Hepatocyte (in vitro differentiated cells): ENCODE measurements at regions not wholly inside any gene's neighbourhood (a gene's known extent, or its start where the extent isn't known, plus 50 kb on each side); places are given as distances from the start of the nearest gene placed in this dataset.

Experiments
- DNase-seq: peaks from one replicate; pipeline ENCODE4 v3.0.0-alpha.2; 2016; ENCODE audit warnings: low spot score
- H2AFZ ChIP-seq: fragments of 200-600 bp; sonication (generic); 2 replicates; pipeline ENCODE4 v1.6.0; 2016; ENCODE audit warnings: antibody characterized with exemption, mild to moderate bottlenecking
- H3K27ac ChIP-seq: fragments of 200-600 bp; sonication (generic); 2 replicates; pipeline ENCODE4 v1.5.1; 2016; ENCODE audit warnings: mild to moderate bottlenecking
- H3K27me3 ChIP-seq: fragments of 200-600 bp; sonication (generic); 2 replicates; pipeline ENCODE4 v1.6.1; 2016
- H3K36me3 ChIP-seq: fragments of 200-600 bp; sonication (generic); replicated peaks from 2 replicates; pipeline ENCODE4 v1.5.1; 2016; ENCODE audit warnings: low read depth; ENCODE audit not compliant: insufficient read depth
- H3K4me1 ChIP-seq: fragments of 200-600 bp; sonication (generic); 2 replicates; pipeline ENCODE4 v1.5.1; 2016; ENCODE audit warnings: mild to moderate bottlenecking, moderate library complexity; ENCODE audit not compliant: insufficient read depth
- H3K4me2 ChIP-seq: fragments of 200-600 bp; sonication (generic); 2 replicates; pipeline ENCODE4 v1.6.0; 2016
- H3K4me3 ChIP-seq: fragments of 200-600 bp; sonication (generic); 2 replicates; pipeline ENCODE4 v1.5.1; 2016; ENCODE audit warnings: mild to moderate bottlenecking
- H3K79me2 ChIP-seq: fragments of 200-600 bp; sonication (generic); 2 replicates; pipeline ENCODE4 v1.6.0; 2017; ENCODE audit warnings: mild to moderate bottlenecking
- H3K9me2 ChIP-seq: fragments of 200-600 bp; sonication (generic); replicated peaks from 2 replicates; pipeline ENCODE4 v1.6.0; 2017; ENCODE audit warnings: mild to moderate bottlenecking; ENCODE audit not compliant: insufficient read depth
- H3K9me3 ChIP-seq: fragments of 200-600 bp; sonication (generic); 2 replicates; pipeline ENCODE4 v1.5.1; 2016; ENCODE audit warnings: low read depth, mild to moderate bottlenecking
- H4K20me1 ChIP-seq: fragments of 200-600 bp; sonication (generic); 2 replicates; pipeline ENCODE4 v1.6.0; 2016; ENCODE audit warnings: mild to moderate bottlenecking; ENCODE audit not compliant: insufficient read depth, poor library complexity, severe bottlenecking
- CTCF ChIP-seq: fragments of 200-600 bp; sonication (generic); IDR thresholded peaks from 2 replicates; pipeline ENCODE4 v1.5.1; 2016; ENCODE audit warnings: antibody characterized with exemption, mild to moderate bottlenecking; ENCODE audit not compliant: poor library complexity
- EZH2 ChIP-seq: fragments of 200-600 bp; sonication (generic); IDR thresholded peaks from 2 replicates; pipeline ENCODE4 v1.6.1; 2016; ENCODE audit warnings: antibody characterized with exemption, mild to moderate bottlenecking, borderline replicate concordance
- EZH2phosphoT487 ChIP-seq: fragments of 200-600 bp; sonication (generic); IDR thresholded peaks from one replicate; pipeline ENCODE4 v1.6.1; 2018; ENCODE audit warnings: antibody characterized with exemption, mild to moderate bottlenecking, low read depth, moderate library complexity; ENCODE audit not compliant: unreplicated experiment, severe bottlenecking
- WGBS: methylation state at CpG from one replicate; pipeline ENCODE4 v1.1.6; 2016; ENCODE audit warnings: low lambda C conversion rate; ENCODE audit errors: missing lambda C conversion rate; 5-methylcytosine and 5-hydroxymethylcytosine counted together

- H3K4me1 ChIP-seq, result no peaks in the 10 kb centered on the region
- DNase-seq, result no peak
- H2AFZ ChIP-seq, result no peak overlapping the region
- no peak for TF ChIP-seq CTCF
- no peak for TF ChIP-seq EZH2phosphoT487
- TF ChIP-seq EZH2, result no peak
- no peak overlapping the region for H3K27ac ChIP-seq
- no peak overlapping the region for H3K4me2 ChIP-seq
- no peaks in the 10 kb centered on the region for H3K27me3 ChIP-seq
- H3K79me2 ChIP-seq, result no peaks in the 10 kb centered on the region
- H3K4me3 ChIP-seq, result no peak overlapping the region
- H4K20me1 ChIP-seq, result no peaks in the 10 kb centered on the region
- H3K9me3 ChIP-seq, result no peaks in the 10 kb centered on the region
- H3K36me3 ChIP-seq, result no peaks in the 10 kb centered on the region
- H3K9me2 ChIP-seq, result no peaks in the 10 kb centered on the region
- WGBS, result 70% methylated on average over 12 of the region's 12 CpGs
Measured at GRCh38 chr20:60990643-60991042, 261.4 kb upstream of the CDH4 start.

DNA sequence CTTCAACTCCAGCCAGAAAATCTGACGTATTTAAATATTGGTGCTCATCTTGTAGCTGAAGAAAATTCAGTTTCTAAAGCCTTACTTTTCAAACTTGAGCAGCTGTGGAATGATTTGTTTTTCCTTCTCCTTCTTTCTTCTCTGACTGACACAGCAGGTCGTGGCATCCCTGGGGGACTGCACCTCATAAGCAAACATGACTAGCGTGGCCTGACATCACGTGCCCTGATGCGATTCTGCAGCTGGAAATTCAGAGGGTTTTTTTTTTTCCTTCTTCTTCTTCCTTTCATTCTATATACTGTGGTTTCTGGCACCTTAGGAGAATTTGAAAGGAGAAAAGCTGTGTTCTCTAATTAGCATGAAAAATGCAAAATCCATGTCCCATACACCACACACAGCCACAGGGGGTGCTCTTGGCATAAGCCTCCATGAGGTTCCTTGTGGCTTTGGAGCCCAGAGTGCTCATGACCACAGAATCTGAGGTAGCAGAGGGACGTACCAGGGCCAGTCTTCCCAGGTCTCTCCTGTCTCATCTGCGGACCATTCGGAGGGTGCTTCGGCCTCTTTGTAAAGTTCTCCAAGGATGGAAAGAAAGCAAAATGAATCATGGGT lies 258.5 kb upstream of the CDH4 start:
- Histone ChIP-seq H3K4me3 (no peak overlapping the region), H3K4me2 (no peak overlapping the region), H2AFZ (no peak overlapping the region), H3K27ac (no peak overlapping the region), H3K9me3 (no peaks in the 10 kb centered on the region), H3K36me3 (no peaks in the 10 kb centered on the region), H3K9me2 (no peaks in the 10 kb centered on the region), H4K20me1 (no peaks in the 10 kb centered on the region), H3K4me1 (no peaks in the 10 kb centered on the region), H3K27me3 (peaks cover 3% of the 10 kb centered on the region), H3K79me2 (no peaks in the 10 kb centered on the region)
- no peak for TF ChIP-seq EZH2
- TF ChIP-seq CTCF, result peak; percentile 20
- DNase-seq, result peak; percentile 19
- WGBS, result 72% methylated on average over 9 of the region's 9 CpGs

GRCh38 chr20:60999250-60999649 lies 252.8 kb upstream of the CDH4 start:
- WGBS, result 78% methylated on average over 5 of the region's 5 CpGs
- TF ChIP-seq EZH2, result no peak
- TF ChIP-seq EZH2phosphoT487, result no peak
- TF ChIP-seq CTCF, result no peak
- Histone ChIP-seq H3K27ac (no peak overlapping the region), H3K4me1 (no peaks in the 10 kb centered on the region), H3K4me3 (no peak overlapping the region), H3K79me2 (no peaks in the 10 kb centered on the region), H2AFZ (no peak overlapping the region), H3K9me3 (no peaks in the 10 kb centered on the region), H3K27me3 (peaks cover 9% of the 10 kb centered on the region), H3K9me2 (no peaks in the 10 kb centered on the region), H4K20me1 (no peaks in the 10 kb centered on the region), H3K4me2 (no peak overlapping the region), H3K36me3 (no peaks in the 10 kb centered on the region)
- DNase-seq, result no peak

DNA sequence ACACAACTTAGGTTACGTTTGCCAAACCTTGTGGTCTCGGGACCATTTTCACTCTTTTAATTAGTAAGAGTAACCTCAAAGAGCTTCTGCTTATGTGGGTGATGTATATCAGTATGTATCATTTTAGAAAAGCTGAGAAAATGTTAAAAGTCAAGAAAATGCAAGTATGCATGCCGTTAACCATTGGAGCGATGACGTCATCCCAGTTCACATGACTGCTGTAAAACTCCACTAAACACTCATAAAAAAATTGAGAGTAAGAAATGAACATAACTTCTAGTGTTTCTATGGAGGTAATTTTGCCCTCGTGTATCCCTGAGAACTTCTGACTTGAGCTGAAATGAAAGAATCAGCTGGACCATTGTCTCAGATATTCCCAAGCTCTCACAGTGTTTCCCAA lies 250.0 kb upstream of the CDH4 start:
- Histone ChIP-seq H3K9me3 (no peaks in the 10 kb centered on the region), H3K27me3 (peaks cover 13% of the 10 kb centered on the region), H3K27ac (no peak overlapping the region), H3K9me2 (no peaks in the 10 kb centered on the region), H4K20me1 (no peaks in the 10 kb centered on the region), H2AFZ (no peak overlapping the region), H3K4me1 (no peaks in the 10 kb centered on the region), H3K36me3 (no peaks in the 10 kb centered on the region), H3K79me2 (no peaks in the 10 kb centered on the region), H3K4me2 (no peak overlapping the region), H3K4me3 (no peak overlapping the region)
- WGBS, result 81% methylated on average over 6 of the region's 6 CpGs
- DNase-seq, result no peak
- TF ChIP-seq CTCF (no peak), EZH2 (no peak), EZH2phosphoT487 (no peak)
